NAMALWA (cell line): ENCODE measurements at regions not wholly inside any gene's neighbourhood (a gene's known extent, or its start where the extent isn't known, plus 50 kb on each side); places are given as distances from the start of the nearest gene placed in this dataset.

Experiments used
- DNase-seq: peaks from one replicate; pipeline ENCODE4 v3.0.0-alpha.2; 2015; ENCODE audit warnings: low spot score

DNA sequence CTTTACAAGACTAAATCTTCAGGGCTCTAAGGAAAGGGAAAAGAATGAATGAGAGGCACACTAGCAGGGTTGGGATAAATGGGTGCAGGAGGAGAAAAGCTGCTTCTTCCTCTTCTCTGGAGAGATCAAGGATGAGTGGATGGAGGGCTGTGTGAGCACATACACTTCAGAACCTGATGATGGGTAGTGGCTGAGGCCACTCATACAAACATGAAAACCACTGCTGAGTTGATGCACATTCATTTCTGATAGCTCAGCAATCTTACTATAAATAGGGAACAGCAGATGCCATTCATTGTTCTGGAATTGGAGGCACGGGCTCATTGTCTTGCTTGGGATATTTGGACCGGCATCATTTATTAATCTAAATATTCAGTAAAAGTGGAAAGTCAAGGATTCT is 152.4 kb upstream of the KCTD1 start:
- no peak for DNase-seq

DNA sequence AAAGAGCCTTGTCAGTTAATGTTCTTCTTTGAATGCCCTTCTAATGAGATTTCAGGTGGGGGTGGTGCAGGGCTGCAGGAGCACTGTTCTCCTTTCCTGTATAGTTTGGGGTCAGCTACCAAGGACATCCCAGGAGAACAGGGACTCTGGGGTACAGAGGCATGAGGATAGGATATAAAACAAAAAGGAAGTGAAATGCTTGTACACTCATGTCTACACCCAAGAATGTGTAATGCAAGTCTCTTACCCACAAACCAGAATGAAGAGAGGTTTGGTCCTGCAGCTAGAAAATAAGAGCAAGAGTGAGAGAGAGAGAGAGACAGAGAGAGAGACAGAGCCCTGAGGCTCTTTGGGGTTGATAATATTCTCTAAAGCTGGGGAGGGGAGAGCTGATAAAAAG is 151.8 kb upstream of the KCTD1 start:
- DNase-seq: no peak

DNA sequence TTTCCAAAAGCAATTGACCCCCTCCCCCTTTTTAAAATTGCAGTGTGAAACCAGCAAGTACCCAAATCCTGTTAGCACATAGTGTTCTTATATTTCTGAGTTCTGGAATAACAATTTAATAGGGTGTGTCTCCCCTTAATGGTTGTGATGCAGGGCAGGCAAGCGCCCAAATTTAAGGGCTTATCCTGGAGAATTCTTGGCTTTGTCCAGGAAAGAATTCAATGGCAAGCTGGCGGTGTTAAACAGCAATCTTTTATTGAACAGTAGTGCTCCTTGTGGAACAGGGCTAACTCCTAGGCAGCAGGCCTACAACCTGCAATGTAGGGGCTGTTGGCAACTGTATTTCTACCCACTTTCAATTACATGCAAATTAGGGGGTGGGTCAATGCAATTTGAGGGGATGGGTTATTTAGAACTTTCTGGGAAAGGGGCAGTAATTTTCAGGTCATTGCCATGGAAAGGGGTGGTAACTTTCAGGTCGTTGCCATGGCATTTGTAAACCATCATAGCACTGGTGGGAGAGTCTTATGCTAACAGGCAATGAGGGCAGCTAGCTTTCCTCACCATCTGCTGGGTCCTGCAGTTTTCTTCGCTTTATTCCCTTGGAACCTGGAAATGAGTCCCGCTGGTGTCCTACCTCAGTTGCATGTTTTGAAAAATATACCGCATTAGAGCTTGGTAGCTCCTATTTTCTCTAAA is 149.0 kb upstream of the KCTD1 start:
- no peak for DNase-seq

- DNase-seq: no peak
Measured at GRCh38 chr18:26696786-26697185, 148.4 kb upstream of the KCTD1 start.

DNA sequence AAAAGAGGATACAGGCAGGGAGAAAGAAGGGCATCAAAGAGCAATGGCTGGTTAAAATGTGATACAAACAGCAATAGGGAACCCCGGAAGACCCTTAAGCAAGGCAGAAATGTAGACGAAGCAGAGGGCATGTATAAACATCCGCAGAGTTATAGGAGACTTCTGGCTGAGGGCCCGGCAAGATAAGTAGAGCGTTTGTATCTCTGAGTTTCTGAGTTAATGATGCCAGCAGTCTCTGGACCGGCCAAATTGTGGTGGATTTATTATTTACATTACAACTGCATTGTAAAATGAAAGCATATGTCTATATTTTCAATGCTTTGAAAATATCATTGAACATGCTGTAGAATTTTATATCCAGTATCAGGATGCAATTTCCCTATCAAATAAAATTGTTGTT is 148.0 kb upstream of the KCTD1 start:
- no peak for DNase-seq

DNA sequence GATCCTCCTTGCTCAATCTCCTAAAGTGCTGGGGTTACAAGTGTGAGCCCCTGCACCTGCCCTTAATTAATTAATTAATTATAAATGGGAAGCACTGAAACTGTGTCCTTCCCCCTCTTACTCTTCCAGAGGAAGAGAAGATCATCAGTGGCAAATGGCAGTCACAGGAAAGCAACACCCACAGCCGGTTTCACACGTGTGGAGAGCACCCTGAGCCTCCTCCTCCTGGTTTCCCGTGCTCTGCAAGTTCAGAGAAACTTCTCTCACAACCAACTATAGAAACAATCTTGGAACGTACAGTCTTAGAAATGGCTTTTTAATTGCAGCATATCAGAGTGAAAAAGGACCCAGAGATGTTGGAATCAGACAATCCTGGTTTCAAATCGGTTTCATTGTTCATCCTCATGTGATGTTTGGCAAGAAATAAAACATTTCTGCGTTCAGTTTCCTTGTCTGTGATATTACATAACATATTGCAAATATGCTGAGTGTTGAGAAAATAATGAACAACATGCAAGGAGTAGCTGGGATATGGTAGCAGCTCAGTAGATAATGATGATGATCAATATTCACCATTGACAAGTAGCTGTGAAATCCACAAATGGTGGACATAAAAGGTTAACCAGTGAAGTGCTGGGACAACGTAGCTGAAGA is 141.0 kb upstream of the KCTD1 start:
- no peak for DNase-seq

DNA sequence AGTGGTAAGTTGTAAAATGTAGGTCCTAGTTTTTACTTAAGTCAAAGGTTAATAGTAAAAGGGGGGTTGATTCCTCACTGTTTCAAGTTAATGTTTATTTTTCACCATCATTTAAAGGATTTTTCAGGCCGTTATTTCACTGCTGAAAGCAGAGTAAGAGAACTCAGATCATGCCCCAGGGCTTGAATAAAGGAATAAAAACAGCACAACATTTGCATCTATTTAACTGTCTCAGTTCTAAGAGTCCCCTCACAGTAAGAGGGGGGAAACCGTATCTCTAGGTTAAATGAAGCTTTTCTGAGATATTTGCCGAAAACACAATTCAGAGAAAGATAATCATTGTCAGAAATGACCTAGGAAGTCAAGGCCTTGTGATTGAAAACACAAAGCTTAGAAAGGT is 138.2 kb upstream of the KCTD1 start:
- no peak for DNase-seq

GRCh38 chr18:26685438-26686157 is 137.2 kb upstream of the KCTD1 start:
- no peak for DNase-seq

DNA sequence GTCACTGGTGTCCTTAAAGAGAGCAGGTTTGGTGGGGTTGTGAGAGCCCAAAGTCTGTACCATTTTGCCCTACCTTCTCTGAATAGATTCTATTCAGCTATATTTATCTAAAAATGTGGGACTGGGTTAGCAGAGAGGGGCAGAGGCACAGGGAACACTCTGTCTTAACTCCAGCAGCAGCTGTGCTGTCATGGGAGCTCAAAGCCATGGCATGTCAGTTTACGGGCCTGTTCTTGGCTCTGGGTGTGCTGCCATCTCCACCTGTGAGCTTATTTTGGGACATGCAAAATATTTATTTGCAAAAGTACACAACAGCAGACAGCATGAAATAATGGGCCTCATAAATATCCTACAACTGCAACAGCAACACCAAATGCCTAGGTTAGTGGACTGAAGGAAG is 129.6 kb upstream of the KCTD1 start:
- no peak for DNase-seq

- DNase-seq: no peak
Measured at GRCh38 chr18:26667046-26667445, 118.7 kb upstream of the KCTD1 start.

DNA sequence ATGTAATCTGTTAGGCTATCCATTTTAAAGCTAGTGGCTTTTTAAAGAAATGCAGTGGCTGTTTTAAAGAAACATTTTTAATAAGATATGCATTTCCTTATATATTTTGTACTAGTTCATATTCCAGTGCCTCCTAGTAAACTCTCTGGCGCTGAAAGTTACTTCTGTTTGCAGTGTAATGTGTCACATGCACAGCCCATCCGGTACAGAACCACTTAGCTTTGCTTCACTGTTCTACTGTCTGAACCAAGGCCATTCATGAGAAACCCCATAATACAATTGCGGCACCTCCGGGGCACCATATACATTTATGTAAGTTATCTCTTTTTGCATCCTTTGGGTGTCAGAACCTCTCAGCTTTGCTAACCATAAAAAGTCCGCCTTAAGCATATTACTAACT is 114.6 kb upstream of the KCTD1 start:
- DNase-seq: no peak

DNA sequence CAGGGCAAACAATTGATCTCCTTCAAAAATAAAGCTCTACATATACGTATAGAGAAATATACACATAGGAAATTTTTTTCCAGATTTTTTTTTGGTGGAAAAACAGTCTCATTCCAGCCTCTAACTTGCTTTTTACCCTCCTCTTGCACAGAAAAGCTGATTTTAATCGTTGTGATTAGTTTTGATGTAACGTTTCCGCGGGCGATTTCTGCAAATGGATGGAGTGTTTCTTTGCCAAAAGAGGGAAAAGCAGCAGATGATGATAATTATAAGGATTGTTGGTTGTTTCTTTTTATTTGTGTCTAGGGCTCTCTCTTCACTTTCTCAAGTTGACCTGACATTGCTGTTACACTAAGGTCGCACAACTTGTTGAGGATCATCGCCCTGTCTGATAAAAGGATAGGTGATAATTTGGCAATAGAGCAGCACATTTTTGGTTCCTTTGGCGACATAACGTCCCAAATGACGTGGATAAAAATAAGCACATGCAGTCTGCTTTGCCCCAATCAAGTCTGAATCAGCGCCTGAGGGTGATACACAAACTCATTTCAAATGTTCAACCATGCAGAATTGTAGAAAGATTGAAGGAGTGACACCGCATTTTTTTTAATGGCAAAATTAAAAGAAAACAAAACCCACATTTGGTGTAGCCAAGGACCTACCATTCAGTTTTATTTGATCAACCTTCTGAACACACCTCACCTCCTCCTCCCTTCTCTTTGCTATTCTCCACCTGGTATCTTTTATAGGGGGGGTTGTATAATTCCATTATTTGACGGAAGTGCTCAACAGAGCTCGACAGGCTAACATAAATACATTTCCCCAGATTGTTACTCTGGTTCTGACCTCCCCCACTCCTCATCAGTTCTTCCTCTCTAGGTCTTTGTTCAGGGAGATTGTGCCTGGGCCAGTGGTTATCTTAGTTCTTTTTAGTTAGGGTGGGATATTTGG is 109.6 kb upstream of the KCTD1 start:
- no peak for DNase-seq

GRCh38 chr18:26656944-26657536 is 108.7 kb upstream of the KCTD1 start:
- DNase-seq: no peak

- no peak for DNase-seq
Measured at GRCh38 chr18:26656431-26656943, 108.1 kb upstream of the KCTD1 start.

DNA sequence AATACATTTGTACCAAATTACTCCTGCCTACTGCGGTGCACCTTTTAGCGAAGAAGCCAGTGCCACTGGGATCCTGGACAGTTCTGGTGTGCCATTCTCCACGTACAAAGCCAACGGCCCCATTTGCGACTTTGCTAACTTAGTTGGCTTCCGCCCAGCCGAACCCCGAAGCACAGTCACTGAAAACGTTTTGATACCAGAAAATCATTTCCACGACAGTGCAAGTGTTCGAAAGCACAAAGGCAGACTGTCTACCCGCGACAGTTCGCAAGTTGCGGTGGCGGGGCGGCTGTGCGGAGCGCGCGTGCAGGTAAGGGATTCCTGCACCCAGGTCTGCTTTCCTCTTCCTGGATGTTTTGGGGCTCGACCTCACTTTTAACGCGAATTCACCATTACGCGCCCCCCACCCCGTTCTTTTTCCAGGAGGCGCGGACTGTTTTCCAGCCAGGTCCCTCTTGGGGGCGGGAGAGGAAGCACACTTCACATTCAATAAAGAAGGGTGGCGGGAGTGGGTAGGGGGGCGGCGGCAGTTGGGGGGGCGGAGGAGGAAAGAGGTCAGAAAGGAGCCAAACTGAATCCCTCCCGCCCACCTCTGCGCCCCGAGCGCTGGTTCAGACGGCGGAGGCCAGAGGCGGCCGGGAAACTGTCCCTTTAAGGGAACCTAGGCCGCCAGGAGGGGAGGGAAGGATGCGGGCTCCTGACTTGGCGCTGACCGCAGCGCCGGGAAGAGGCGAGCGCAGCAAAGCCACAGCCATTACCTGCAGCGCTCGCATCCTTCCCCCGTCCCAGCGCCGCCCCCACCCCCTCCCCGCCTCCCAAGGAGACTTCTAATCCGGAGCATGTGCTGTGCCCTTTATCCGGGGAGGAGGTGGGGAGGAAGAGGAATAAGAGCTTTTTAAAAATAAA is 107.4 kb upstream of the KCTD1 start:
- no peak for DNase-seq

GRCh38 chr18:26654616-26655524 is 106.5 kb upstream of the KCTD1 start:
- no peak for DNase-seq

GRCh38 chr18:26653943-26654615 is 105.7 kb upstream of the KCTD1 start:
- DNase-seq: no peak

- DNase-seq: no peak
Measured at GRCh38 chr18:26652501-26652900, 104.1 kb upstream of the KCTD1 start.
